ENCODE measurements at regions not wholly inside any gene's neighbourhood (a gene's known extent, or its start where the extent isn't known, plus 50 kb on each side); places are given as distances from the start of the nearest gene placed in this dataset.
A peak's percentile ranks its signal among the peaks of the same experiment; 100 is the strongest.

DNA sequence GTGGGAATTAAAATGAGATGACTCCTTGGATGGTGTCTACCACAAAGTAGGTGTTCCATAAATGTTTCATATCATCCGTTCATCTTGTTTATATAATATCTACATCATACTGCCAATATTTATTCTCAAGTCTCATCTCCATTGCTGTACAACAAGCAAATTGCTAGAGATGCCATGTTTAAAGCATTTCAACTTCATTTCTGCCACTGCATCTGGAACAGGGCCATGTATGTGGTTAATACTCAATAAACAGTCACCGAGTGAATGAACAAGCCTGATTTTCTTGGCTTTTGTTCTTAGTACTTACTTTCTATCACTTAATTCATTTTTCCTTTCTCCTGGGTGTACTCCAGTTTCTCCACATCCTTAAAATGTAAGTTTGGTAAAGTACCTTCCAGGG is 107.6 kb downstream of the KCNJ2 start:
- 34 to 51% (median 42%) methylated on average over 2 of the region's 2 CpGs for WGBS, 5 donors

DNA sequence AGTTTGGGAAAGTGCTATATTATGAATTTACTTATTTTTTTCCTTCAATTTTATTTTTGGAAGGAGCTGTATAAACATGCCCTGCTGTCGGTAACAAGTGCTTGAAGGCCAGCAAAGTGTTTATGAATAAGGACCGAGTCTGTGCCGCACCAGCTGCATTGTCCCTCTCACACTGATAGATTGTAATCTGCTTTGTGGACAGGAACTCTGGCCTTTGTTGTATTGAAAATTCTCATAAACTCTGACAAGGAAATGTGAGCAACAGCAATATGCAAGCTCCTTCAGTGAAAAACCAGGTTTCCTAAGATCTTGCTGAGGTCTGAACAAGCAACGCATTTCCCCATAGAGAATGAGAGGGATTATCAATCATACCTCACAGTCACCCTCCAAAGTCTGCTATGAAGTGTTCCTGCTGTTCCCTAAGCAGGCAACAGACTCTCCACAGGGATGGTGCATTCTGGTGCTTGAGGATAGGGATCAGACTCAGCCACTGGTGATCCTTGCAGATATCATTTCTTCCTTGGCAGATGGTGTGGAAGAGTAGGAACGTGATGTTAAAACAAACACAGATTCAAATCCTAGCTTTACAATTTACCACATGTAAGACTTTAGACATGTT is 109.6 kb downstream of the KCNJ2 start:
- H3K4me1 ChIP-seq: no peaks in the 10 kb centered on the region
- intact Hi-C loops (cut with DNase I; ENCODE audit: low total_unique reads): no loop called here
- WGBS, 5 donors: 34 to 48% (median 36%) methylated on average over 5 of the region's 5 CpGs
- TF ChIP-seq, protein P1, sequence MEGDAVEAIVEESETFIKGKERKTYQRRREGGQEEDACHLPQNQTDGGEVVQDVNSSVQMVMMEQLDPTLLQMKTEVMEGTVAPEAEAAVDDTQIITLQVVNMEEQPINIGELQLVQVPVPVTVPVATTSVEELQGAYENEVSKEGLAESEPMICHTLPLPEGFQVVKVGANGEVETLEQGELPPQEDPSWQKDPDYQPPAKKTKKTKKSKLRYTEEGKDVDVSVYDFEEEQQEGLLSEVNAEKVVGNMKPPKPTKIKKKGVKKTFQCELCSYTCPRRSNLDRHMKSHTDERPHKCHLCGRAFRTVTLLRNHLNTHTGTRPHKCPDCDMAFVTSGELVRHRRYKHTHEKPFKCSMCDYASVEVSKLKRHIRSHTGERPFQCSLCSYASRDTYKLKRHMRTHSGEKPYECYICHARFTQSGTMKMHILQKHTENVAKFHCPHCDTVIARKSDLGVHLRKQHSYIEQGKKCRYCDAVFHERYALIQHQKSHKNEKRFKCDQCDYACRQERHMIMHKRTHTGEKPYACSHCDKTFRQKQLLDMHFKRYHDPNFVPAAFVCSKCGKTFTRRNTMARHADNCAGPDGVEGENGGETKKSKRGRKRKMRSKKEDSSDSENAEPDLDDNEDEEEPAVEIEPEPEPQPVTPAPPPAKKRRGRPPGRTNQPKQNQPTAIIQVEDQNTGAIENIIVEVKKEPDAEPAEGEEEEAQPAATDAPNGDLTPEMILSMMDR (IDR thresholded peaks at IDR 0.05): no peak
- TF ChIP-seq POLR2AphosphoS5 (IDR thresholded peaks at IDR 0.05): no peak
- no peak for TF ChIP-seq POLR2A (IDR thresholded peaks at IDR 0.05)
- no peak for TF ChIP-seq EP300 (IDR thresholded peaks at IDR 0.05)
- no peaks in the 10 kb centered on the region for H3K27me3 ChIP-seq
- no peak overlapping the region for H3K27ac ChIP-seq
- H3K36me3 ChIP-seq: no peaks in the 10 kb centered on the region
- peak in 1 of 2 donors; percentile 6 for DNase-seq
- no peaks in the 10 kb centered on the region for H3K9me3 ChIP-seq
- H3K4me3 ChIP-seq: no peak overlapping the region

More for the DNA sequence above, 107.6 kb downstream of the KCNJ2 start:
- Histone ChIP-seq H3K9me3 (no peaks in the 10 kb centered on the region), H3K4me3 (no peak overlapping the region), H3K27ac (no peak overlapping the region), H3K27me3 (no peaks in the 10 kb centered on the region), H3K4me1 (no peaks in the 10 kb centered on the region), H3K36me3 (no peaks in the 10 kb centered on the region)
- TF ChIP-seq POLR2AphosphoS5 (IDR thresholded peaks at IDR 0.05) (no peak), EP300 (IDR thresholded peaks at IDR 0.05) (no peak), POLR2A (IDR thresholded peaks at IDR 0.05) (no peak)
- TF ChIP-seq, protein P1 (IDR thresholded peaks at IDR 0.05): no peak
- intact Hi-C loops (cut with DNase I; ENCODE audit: low total_unique reads): no loop called here
- DNase-seq: no peak

DNA sequence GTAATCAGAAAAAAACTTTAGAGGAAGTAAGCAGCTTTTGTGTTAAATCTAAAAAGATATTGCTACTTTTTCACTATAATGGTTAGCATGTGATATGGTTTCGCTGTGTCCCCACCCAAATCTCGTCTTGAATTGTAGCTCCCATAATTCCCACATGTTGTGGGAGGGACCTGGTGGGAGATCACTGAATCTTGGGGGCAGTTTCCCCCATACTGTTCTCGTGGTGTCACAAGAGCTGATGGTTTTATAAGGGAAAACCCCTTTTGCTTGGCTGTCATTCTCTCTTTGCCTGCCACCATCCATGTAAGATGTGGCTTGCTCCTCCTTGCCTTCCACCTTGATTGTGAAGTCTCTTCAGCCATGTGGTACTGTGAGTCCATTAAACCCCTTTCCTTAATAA is 117.1 kb downstream of the KCNJ2 start:
- TF ChIP-seq, protein P1 (IDR thresholded peaks at IDR 0.05): no peak
- 66 to 82% (median 67%) methylated on average over 3 of the region's 3 CpGs for WGBS, 5 donors
- no peak overlapping the region for H3K4me3 ChIP-seq
- intact Hi-C loops (cut with DNase I; ENCODE audit: low total_unique reads): no loop called here
- H3K27ac ChIP-seq: no peak overlapping the region
- no peak for DNase-seq
- no peaks in the 10 kb centered on the region for H3K36me3 ChIP-seq
- no peaks in the 10 kb centered on the region for H3K4me1 ChIP-seq
- H3K9me3 ChIP-seq: no peaks in the 10 kb centered on the region
- no peaks in the 10 kb centered on the region for H3K27me3 ChIP-seq

DNA sequence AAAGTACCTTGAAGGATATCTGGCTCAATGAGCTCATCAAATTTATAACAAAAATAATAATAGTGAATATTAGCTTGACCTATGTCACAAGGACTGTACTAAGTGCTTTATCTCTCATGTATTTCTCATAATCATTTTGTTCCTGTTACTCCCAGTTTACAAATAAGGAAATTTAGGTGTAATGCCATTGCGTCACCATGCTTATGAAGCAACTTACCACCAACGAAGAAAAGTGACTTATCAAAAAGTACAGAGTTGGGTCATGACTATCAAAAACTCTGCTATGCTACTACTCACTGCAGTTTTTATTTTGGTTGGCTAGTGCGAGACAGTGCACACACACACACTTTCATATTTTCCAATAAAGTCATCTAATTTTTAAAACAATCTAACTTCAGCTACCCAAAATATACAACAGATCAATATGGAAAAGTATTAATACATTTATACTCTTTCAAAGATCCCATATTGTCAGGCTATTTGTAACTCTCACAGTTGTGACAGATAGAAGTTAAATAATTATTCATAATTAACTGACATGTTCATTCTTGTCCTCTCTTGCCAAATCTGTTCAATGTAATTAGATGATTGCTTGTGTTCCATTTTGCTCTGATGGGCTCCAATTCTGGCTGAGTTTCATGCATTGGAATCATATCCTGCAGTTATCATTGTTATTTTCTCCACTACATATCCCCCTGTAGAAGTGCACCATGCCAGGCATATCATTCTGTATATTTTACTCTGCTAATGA is 119.4 kb downstream of the KCNJ2 start:
- intact Hi-C loops (cut with DNase I; ENCODE audit: low total_unique reads): no loop called here
- H3K27ac ChIP-seq: peak overlapping the region in 1 of 5 donors; percentile 38
- no peak overlapping the region for H3K4me3 ChIP-seq
- TF ChIP-seq EP300 (IDR thresholded peaks at IDR 0.05) (no peak), POLR2A (IDR thresholded peaks at IDR 0.05) (no peak), POLR2AphosphoS5 (IDR thresholded peaks at IDR 0.05) (no peak)
- TF ChIP-seq, protein P1 (IDR thresholded peaks at IDR 0.05): no peak
- H3K4me1 ChIP-seq: no peaks in the 10 kb centered on the region
- H3K9me3 ChIP-seq: no peaks in the 10 kb centered on the region
- DNase-seq: no peak
- no peaks in the 10 kb centered on the region for H3K36me3 ChIP-seq
- H3K27me3 ChIP-seq: no peaks in the 10 kb centered on the region
- 66 to 78% (median 74%) methylated on average over 3 of the region's 3 CpGs for WGBS, 5 donors

Measured in stomach (tissue), 8 donors.